Common myeloid progenitor, CD34-positive (primary cell): ENCODE measurements at regions not wholly inside any gene's neighbourhood (a gene's known extent, or its start where the extent isn't known, plus 50 kb on each side); places are given as distances from the start of the nearest gene placed in this dataset.

Experiments
- CTCF ChIA-PET: fragments of 350-600 bp; sonication (Branson Sonifier 250); formaldehyde crosslinking; loops from one replicate; lab custom pipeline; 2021; ENCODE audit warnings: antibody characterized with exemption; lab: Charles Lee
- POLR2A ChIA-PET: fragments of 350-600 bp; sonication (Branson Sonifier 250); formaldehyde crosslinking; loops from one replicate; lab custom pipeline; 2021; ENCODE audit warnings: antibody characterized with exemption; lab: Charles Lee
- DNase-seq, 3 donors: peaks; one replicate each; pipeline versions ENCODE4 v3.0.0 to v3.0.0-alpha.2; 2013
- H3K27ac ChIP-seq, 2 experiments: 1 replicate in 1 of 2; 2 replicates in 1 of 2; pipeline ENCODE4 v1.7.0; 2013; ENCODE audit warnings: inconsistent platforms in 2 of 2, low read length in 2 of 2, mild to moderate bottlenecking in 2 of 2, low read depth in 1 of 2, moderate library complexity in 1 of 2; ENCODE audit not compliant: severe bottlenecking in 2 of 2, insufficient read depth in 1 of 2, poor library complexity in 1 of 2
- H3K27me3 ChIP-seq, 5 experiments: replicated peaks in 2 of 5; 1 replicate in 3 of 5; 2 replicates in 2 of 5; pipeline versions ENCODE4 v1.6.1 to v1.7.0; 2013; ENCODE audit warnings: low read length in 4 of 5, mild to moderate bottlenecking in 2 of 5, moderate library complexity in 2 of 5, inconsistent platforms in 1 of 5; ENCODE audit not compliant: insufficient read depth in 5 of 5, control insufficient read depth in 4 of 5
- H3K36me3 ChIP-seq, 4 experiments: 1 replicate in 2 of 4; 2 replicates in 2 of 4; pipeline versions ENCODE4 v1.6.1 to v1.7.0; 2013; ENCODE audit warnings: low read length in 3 of 4, control low read depth in 1 of 4, mild to moderate bottlenecking in 1 of 4; ENCODE audit not compliant: control insufficient read depth in 4 of 4, insufficient read depth in 4 of 4
- H3K4me1 ChIP-seq, 4 experiments: 1 replicate in 3 of 4; 2 replicates in 1 of 4; pipeline versions ENCODE4 v1.6.1 to v1.7.1; 2013; ENCODE audit warnings: low read length in 3 of 4, mild to moderate bottlenecking in 3 of 4, control low read depth in 1 of 4, inconsistent platforms in 1 of 4, moderate library complexity in 1 of 4; ENCODE audit not compliant: control insufficient read depth in 4 of 4, insufficient read depth in 4 of 4; ENCODE audit errors: control extremely low read depth in 1 of 4
- H3K4me3 ChIP-seq, 7 experiments: 1 replicate in 4 of 7; 2 replicates in 3 of 7; pipeline versions ENCODE4 v1.5.1 to v1.7.0; 2013; ENCODE audit warnings: mild to moderate bottlenecking in 7 of 7, low read length in 6 of 7, moderate library complexity in 6 of 7, inconsistent platforms in 2 of 7, low read depth in 2 of 7, control low read depth in 1 of 7; ENCODE audit not compliant: insufficient read depth in 4 of 7, control insufficient read depth in 1 of 7; ENCODE audit errors: extremely low read depth in 1 of 7
- H3K9me3 ChIP-seq, 5 experiments: 1 replicate in 4 of 5; 2 replicates in 1 of 5; pipeline versions ENCODE4 v1.6.1 to v1.7.1; 2013; ENCODE audit warnings: low read length in 4 of 5, mild to moderate bottlenecking in 2 of 5, inconsistent platforms in 1 of 5, low read depth in 1 of 5, moderate library complexity in 1 of 5; ENCODE audit not compliant: control insufficient read depth in 4 of 5, insufficient read depth in 2 of 5; ENCODE audit errors: control extremely low read depth in 1 of 5
- WGBS: methylation state at CpG from one replicate; pipeline ENCODE4 v1.1.5; 2013; ENCODE audit not compliant: insufficient coverage; 5-methylcytosine and 5-hydroxymethylcytosine counted together

GRCh38 chr1:232510367-232511110 is 119.4 kb downstream of the SIPA1L2 start:
- H3K4me1 ChIP-seq, result no peaks in the 10 kb centered on the region
- WGBS, result 98% methylated on average over 4 of the region's 6 CpGs
- H3K4me3 ChIP-seq, result no peak overlapping the region
- no peak overlapping the region for H3K27ac ChIP-seq
- POLR2A ChIA-PET, result no interaction called here
- no peak for DNase-seq
- H3K9me3 ChIP-seq, result no peaks in the 10 kb centered on the region
- no peaks in the 10 kb centered on the region for H3K36me3 ChIP-seq
- CTCF ChIA-PET, result no interaction called here
- H3K27me3 ChIP-seq, result peaks cover 0 to 1% (median 0%) of the 10 kb centered on the region in 5 experiments

GRCh38 chr1:232509570-232509969 is 120.4 kb downstream of the SIPA1L2 start:
- Histone ChIP-seq H3K9me3 (no peaks in the 10 kb centered on the region), H3K36me3 (no peaks in the 10 kb centered on the region), H3K4me1 (no peaks in the 10 kb centered on the region), H3K27ac (no peak overlapping the region), H3K4me3 (no peak overlapping the region), H3K27me3 (peaks cover 0 to 1% (median 0%) of the 10 kb centered on the region in 5 experiments)
- ChIA-PET CTCF (no interaction called here), POLR2A (no interaction called here)
- WGBS, result 82% methylated on average over 6 of the region's 7 CpGs
- DNase-seq, result no peak

GRCh38 chr1:232508130-232508701 is 121.7 kb downstream of the SIPA1L2 start:
- WGBS, result 94% methylated on average over 8 of the region's 9 CpGs
- H3K4me3 ChIP-seq, result no peak overlapping the region
- H3K9me3 ChIP-seq, result no peaks in the 10 kb centered on the region

GRCh38 chr1:232507571-232507970 is 122.4 kb downstream of the SIPA1L2 start:
- H3K36me3 ChIP-seq, result no peaks in the 10 kb centered on the region
- POLR2A ChIA-PET, result no interaction called here
- no peak overlapping the region for H3K4me3 ChIP-seq
- H3K27me3 ChIP-seq, result peaks cover 0 to 1% (median 0%) of the 10 kb centered on the region in 5 experiments
- WGBS, result no CpG with 5 or more reads among the region's 2 CpGs
- no peaks in the 10 kb centered on the region for H3K4me1 ChIP-seq
- H3K27ac ChIP-seq, result no peak overlapping the region
- no peaks in the 10 kb centered on the region for H3K9me3 ChIP-seq
- no peak for DNase-seq
- CTCF ChIA-PET, result interaction anchor here (1.1 kb wide), 1 partner anchor 9 kb away, joined by 3 read pairs; no protein-coding TSS in a partner anchor

More at GRCh38 chr1:232508130-232508701, 121.7 kb downstream of the SIPA1L2 start:
- ChIA-PET POLR2A (no interaction called here), CTCF (interaction anchor here (1.1 kb wide), 1 partner anchor 8 kb away, joined by 3 read pairs; no protein-coding TSS in a partner anchor)
- H3K27me3 ChIP-seq, result peaks cover 0 to 1% (median 0%) of the 10 kb centered on the region in 5 experiments
- no peak for DNase-seq
- no peak overlapping the region for H3K27ac ChIP-seq
- no peaks in the 10 kb centered on the region for H3K4me1 ChIP-seq
- no peaks in the 10 kb centered on the region for H3K36me3 ChIP-seq

GRCh38 chr1:232505884-232506283 is 124.0 kb downstream of the SIPA1L2 start:
- CTCF ChIA-PET, result no interaction called here
- no CpG with 5 or more reads among the region's 2 CpGs for WGBS
- H3K4me1 ChIP-seq, result no peaks in the 10 kb centered on the region

GRCh38 chr1:232504651-232505050 is 125.3 kb downstream of the SIPA1L2 start:
- Histone ChIP-seq H3K4me3 (no peak overlapping the region), H3K9me3 (no peaks in the 10 kb centered on the region), H3K27me3 (peaks cover 0 to 1% (median 0%) of the 10 kb centered on the region in 5 experiments), H3K4me1 (no peaks in the 10 kb centered on the region), H3K36me3 (no peaks in the 10 kb centered on the region), H3K27ac (no peak overlapping the region)
- whole genome bisulfite sequencing, result 98% methylated on average over 4 of the region's 4 CpGs
- no peak for DNase-seq
- CTCF ChIA-PET, result no interaction called here
- POLR2A ChIA-PET, result no interaction called here

More at GRCh38 chr1:232505884-232506283, 124.0 kb downstream of the SIPA1L2 start:
- no peak for DNase-seq
- H3K9me3 ChIP-seq, result no peaks in the 10 kb centered on the region
- peaks cover 0 to 1% (median 0%) of the 10 kb centered on the region in 5 experiments for H3K27me3 ChIP-seq
- no peak overlapping the region for H3K4me3 ChIP-seq
- no peaks in the 10 kb centered on the region for H3K36me3 ChIP-seq
- POLR2A ChIA-PET, result no interaction called here
- no peak overlapping the region for H3K27ac ChIP-seq

- Histone ChIP-seq H3K9me3 (no peaks in the 10 kb centered on the region), H3K4me3 (no peak overlapping the region), H3K27me3 (peaks cover 0 to 1% (median 0%) of the 10 kb centered on the region in 5 experiments), H3K4me1 (no peaks in the 10 kb centered on the region), H3K27ac (no peak overlapping the region), H3K36me3 (no peaks in the 10 kb centered on the region)
- ChIA-PET CTCF (no interaction called here), POLR2A (no interaction called here)
- WGBS, result no CpG with 5 or more reads among the region's 1 CpG
- DNase-seq, result no peak
These were observed 126.4 kb downstream of the SIPA1L2 start for GRCh38 chr1:232503497-232503896.
